ENCODE measurements at regions not wholly inside any gene's neighbourhood (a gene's known extent, or its start where the extent isn't known, plus 50 kb on each side); places are given as distances from the start of the nearest gene placed in this dataset.

- peaks cover 14% of the 10 kb centered on the region for H3K4me1 ChIP-seq (ENCODE audit: control insufficient read depth, extremely low read depth, insufficient read depth, low read length)
- dilution Hi-C loops (cut with MboI; ENCODE audit: extremely low pct_ligation_motif_present, low sequenced_read_pairs) = no loop called here
- H3K4me2 ChIP-seq (ENCODE audit: control insufficient read depth, extremely low read depth, insufficient read depth, low read depth, low read length) = no peak overlapping the region
- H3K36me3 ChIP-seq (ENCODE audit: control insufficient read depth in 2 of 2, extremely low read depth in 1 of 2, insufficient read depth in 2 of 2, low read length in 2 of 2) = no peaks in the 10 kb centered on the region
- H3K27ac ChIP-seq (ENCODE audit: control insufficient read depth, insufficient read depth, low read length) = no peak overlapping the region
- H3K9me3 ChIP-seq (ENCODE audit: control insufficient read depth, low read depth, low read length) = no peaks in the 10 kb centered on the region
- no peak overlapping the region for H3K4me3 ChIP-seq (ENCODE audit: control insufficient read depth in 2 of 3, extremely low read depth in 1 of 3, insufficient read depth in 2 of 3, low read depth in 1 of 3, low read length in 3 of 3)
- H3K9ac ChIP-seq (ENCODE audit: control insufficient read depth, extremely low read depth, insufficient read depth, low read length) = no peak overlapping the region
- H3K9me1 ChIP-seq (ENCODE audit: control insufficient read depth, extremely low read depth, insufficient read depth, low read length) = no peaks in the 10 kb centered on the region
- no peaks in the 10 kb centered on the region for H4K20me1 ChIP-seq (ENCODE audit: control insufficient read depth, extremely low read depth, insufficient read depth, low read length)
- H3K27me3 ChIP-seq (ENCODE audit: control insufficient read depth, extremely low read depth, insufficient read depth, low read length) = no peaks in the 10 kb centered on the region
- TF ChIP-seq EZH2 (IDR thresholded peaks at IDR 0.05; ENCODE audit: low read length) = no peak
- no peak for TF ChIP-seq CTCF (optimal IDR thresholded peaks at IDR 0.05 in 1 of 3, IDR thresholded peaks at IDR 0.05 in 1 of 3, conservative IDR thresholded peaks at IDR 0.05 in 1 of 3; ENCODE audit: extremely low read depth in 1 of 3, insufficient read depth in 2 of 3, low read length in 3 of 3)
- DNase-seq (ENCODE audit: low read depth, low spot score) = no peak
- no peak for FAIRE-seq
- H2AFZ ChIP-seq (ENCODE audit: control insufficient read depth, low read length) = no peak overlapping the region
- no peaks in the 10 kb centered on the region for H3K79me2 ChIP-seq (ENCODE audit: control insufficient read depth, insufficient read depth, low read length)
These were observed 191.2 kb upstream of the KLF6 start for GRCh38 chr10:3976171-3976570.

- peaks cover 22% of the 10 kb centered on the region for H3K4me1 ChIP-seq (ENCODE audit: control insufficient read depth, extremely low read depth, insufficient read depth, low read length)
These were observed 190.0 kb upstream of the KLF6 start for GRCh38 chr10:3975016-3975415.

More at GRCh38 chr10:3975016-3975415, 190.0 kb upstream of the KLF6 start:
- H3K9me3 ChIP-seq (ENCODE audit: control insufficient read depth, low read depth, low read length) = no peaks in the 10 kb centered on the region
- no peak overlapping the region for H3K9ac ChIP-seq (ENCODE audit: control insufficient read depth, extremely low read depth, insufficient read depth, low read length)
- FAIRE-seq (no peak), DNase-seq (ENCODE audit: low read depth, low spot score) (no peak)
- no peaks in the 10 kb centered on the region for H3K36me3 ChIP-seq (ENCODE audit: control insufficient read depth in 2 of 2, extremely low read depth in 1 of 2, insufficient read depth in 2 of 2, low read length in 2 of 2)
- no peak overlapping the region for H3K4me2 ChIP-seq (ENCODE audit: control insufficient read depth, extremely low read depth, insufficient read depth, low read depth, low read length)
- dilution Hi-C loops (cut with MboI; ENCODE audit: extremely low pct_ligation_motif_present, low sequenced_read_pairs) = no loop called here
- no peaks in the 10 kb centered on the region for H4K20me1 ChIP-seq (ENCODE audit: control insufficient read depth, extremely low read depth, insufficient read depth, low read length)
- H3K4me3 ChIP-seq (ENCODE audit: control insufficient read depth in 2 of 3, extremely low read depth in 1 of 3, insufficient read depth in 2 of 3, low read depth in 1 of 3, low read length in 3 of 3) = no peak overlapping the region
- no peaks in the 10 kb centered on the region for H3K9me1 ChIP-seq (ENCODE audit: control insufficient read depth, extremely low read depth, insufficient read depth, low read length)
- no peak overlapping the region for H2AFZ ChIP-seq (ENCODE audit: control insufficient read depth, low read length)
- H3K27me3 ChIP-seq (ENCODE audit: control insufficient read depth, extremely low read depth, insufficient read depth, low read length) = no peaks in the 10 kb centered on the region
- no peaks in the 10 kb centered on the region for H3K79me2 ChIP-seq (ENCODE audit: control insufficient read depth, insufficient read depth, low read length)
- H3K27ac ChIP-seq (ENCODE audit: control insufficient read depth, insufficient read depth, low read length) = no peak overlapping the region
- no peak for TF ChIP-seq CTCF (optimal IDR thresholded peaks at IDR 0.05 in 1 of 3, IDR thresholded peaks at IDR 0.05 in 1 of 3, conservative IDR thresholded peaks at IDR 0.05 in 1 of 3; ENCODE audit: extremely low read depth in 1 of 3, insufficient read depth in 2 of 3, low read length in 3 of 3)
- TF ChIP-seq EZH2 (IDR thresholded peaks at IDR 0.05; ENCODE audit: low read length) = no peak

Data from keratinocyte (primary cell).